ENCODE measurements at regions not wholly inside any gene's neighbourhood (a gene's known extent, or its start where the extent isn't known, plus 50 kb on each side); places are given as distances from the start of the nearest gene placed in this dataset.

DNA sequence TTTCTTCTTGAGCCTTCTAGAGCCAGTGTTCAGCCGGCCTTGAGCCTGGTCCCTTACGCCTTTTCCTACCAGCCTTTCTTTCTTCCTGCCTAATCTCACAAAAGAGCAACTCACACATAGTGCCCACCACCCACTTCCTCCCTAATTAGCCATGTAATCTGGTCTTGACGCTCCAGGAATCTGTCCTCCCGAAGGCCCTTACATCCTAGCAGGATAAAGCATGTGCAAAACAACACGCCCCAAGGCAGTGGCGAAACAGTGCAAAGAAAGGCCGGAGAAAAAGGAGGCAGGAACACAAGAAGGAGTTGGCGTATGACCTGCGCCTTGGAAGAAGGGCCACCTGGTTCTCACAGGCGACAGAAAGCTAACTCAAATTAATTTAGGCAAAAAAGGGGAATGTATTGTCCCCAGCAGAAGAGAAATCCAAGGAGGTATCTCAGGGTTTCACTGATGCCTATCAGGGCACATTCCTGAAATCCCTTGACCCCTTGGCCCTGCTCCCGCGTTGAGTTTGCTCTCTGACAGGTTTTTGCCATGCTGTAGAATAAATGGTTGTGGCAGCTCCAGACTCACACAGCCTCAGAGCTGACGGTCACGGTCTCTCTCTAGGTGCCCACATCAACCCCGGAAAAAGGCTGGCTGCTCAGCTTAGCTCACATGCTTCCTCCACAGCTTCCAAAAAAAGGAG lies 79.0 kb downstream of the ZNF281 start:
- peak overlapping the region; percentile 69; the same call in 1 of the 2 replicates for H2BK5ac ChIP-seq (ENCODE audit: low read depth, low read length)
- no peak overlapping the region for H3K23ac ChIP-seq (ENCODE audit: insufficient read length)
- FAIRE-seq (no peak), DNase-seq (ENCODE audit: low read depth in 1 of 2, low spot score in 2 of 2) (no peak)
- no peaks in the 10 kb centered on the region for H3K79me1 ChIP-seq (ENCODE audit: low read depth, low read length)
- H3K4me2 ChIP-seq (ENCODE audit: insufficient read depth in 1 of 2, low read depth in 2 of 2, low read length in 2 of 2), result no peak overlapping the region
- H3K4me1 ChIP-seq (replicated peaks in 1 of 4; ENCODE audit: control insufficient read depth in 3 of 4, insufficient read depth in 4 of 4, low read length in 3 of 4), result peaks cover 6 to 9% (median 8%) of the 10 kb centered on the region in 4 experiments
- ChIA-PET POLR2A (ENCODE audit: partially characterized antibody) (interaction anchor here (0.7 to 2.1 kb wide), 3 partner anchors 11 to 79 kb away, joined by 3 to 7 read pairs (median 3); partner anchors contain the start of gene ZNF281), CTCF (ENCODE audit: partially characterized antibody) (interaction anchor here (1.1 to 2.5 kb wide), 5 partner anchors 9 to 145 kb away, joined by 3 to 14 read pairs (median 4); no protein-coding TSS in a partner anchor)
- H3K36me3 ChIP-seq (ENCODE audit: control insufficient read depth in 2 of 4, insufficient read depth in 4 of 4, low read length in 3 of 4), result no peaks in the 10 kb centered on the region
- 73% methylated on average over 15 of the region's 15 CpGs; no CpG with 5 or more reads in 1 of the 2 experiments for WGBS, 2 experiments (ENCODE audit: extremely low coverage in 1 of 2, insufficient coverage in 1 of 2, insufficient read length in 1 of 2, insufficient replicate concordance in 2 of 2, low coverage in 1 of 2, low lambda C conversion rate in 2 of 2, missing lambda C conversion rate in 1 of 2)
- no peak overlapping the region for H3K9ac ChIP-seq (replicated peaks in 1 of 4; ENCODE audit: extremely low read depth in 1 of 4, low read depth in 3 of 4, low read length in 3 of 4)
- H3K14ac ChIP-seq (ENCODE audit: insufficient read length), result no peak overlapping the region
- H2BK20ac ChIP-seq (ENCODE audit: low read length), result peak overlapping the region; percentile 84
- no peak overlapping the region for H4K5ac ChIP-seq (ENCODE audit: insufficient read length, low read depth, low read length)
- no peaks in the 10 kb centered on the region for H3K79me2 ChIP-seq (ENCODE audit: control insufficient read depth in 1 of 2, insufficient read depth in 2 of 2, low read length in 2 of 2)
- no peak overlapping the region for H3K27ac ChIP-seq (ENCODE audit: low read depth, low read length)
- H4K8ac ChIP-seq (ENCODE audit: extremely low read depth, insufficient read depth, low read length), result no peak overlapping the region
- H3K56ac ChIP-seq (replicated peaks; ENCODE audit: insufficient read length, low read depth, low read length), result no peak overlapping the region
- no peaks in the 10 kb centered on the region for H3K23me2 ChIP-seq (ENCODE audit: low read depth, low read length)
- H3K18ac ChIP-seq (ENCODE audit: extremely low read depth, low read length), result peak overlapping the region; percentile 85; the same call in 1 of the 2 replicates
- H3K4me3 ChIP-seq (ENCODE audit: extremely low read depth in 1 of 4, insufficient read depth in 2 of 4, low read depth in 3 of 4, low read length in 4 of 4), result no peak overlapping the region
- no peaks in the 10 kb centered on the region for H4K20me1 ChIP-seq (replicated peaks in 1 of 2; ENCODE audit: control insufficient read depth in 1 of 2, insufficient read depth in 2 of 2, low read length in 2 of 2)
- H3K27me3 ChIP-seq (replicated peaks in 1 of 4; ENCODE audit: control insufficient read depth in 3 of 4, extremely low read depth in 1 of 4, insufficient read depth in 3 of 4, low read length in 3 of 4), result no peaks in the 10 kb centered on the region
- no peak overlapping the region for H2AFZ ChIP-seq (ENCODE audit: low read length)
- peak overlapping the region; percentile 98 for H2BK12ac ChIP-seq (ENCODE audit: low read depth, low read length)
- H2BK120ac ChIP-seq (replicated peaks; ENCODE audit: low read depth, low read length), result no peak overlapping the region
- no peak overlapping the region for H3K4ac ChIP-seq (replicated peaks; ENCODE audit: insufficient read length, low read depth, low read length)
- peak overlapping the region; percentile 13 for H4K91ac ChIP-seq (replicated peaks; ENCODE audit: insufficient read length, low read length)
- H2AK5ac ChIP-seq (ENCODE audit: low read depth, low read length), result 0 out of 2 replicates have a peak overlapping the region, but pooled peaks have one; percentile 69
- no peaks in the 10 kb centered on the region for H3K9me3 ChIP-seq (ENCODE audit: insufficient read depth in 2 of 2, low read depth in 1 of 2, low read length in 1 of 2)
- peak overlapping the region; percentile 98 for H2BK15ac ChIP-seq (ENCODE audit: low read length)
- TF ChIP-seq CTBP2 (IDR thresholded peaks at IDR 0.05; ENCODE audit: borderline replicate concordance, insufficient read depth, insufficient read length, low read length) (no peak), GTF2F1 (IDR thresholded peaks at IDR 0.05; ENCODE audit: borderline replicate concordance, low read depth, low read length) (no peak)

All from H1 (cell line).